ENCODE measurements at regions not wholly inside any gene's neighbourhood (a gene's known extent, or its start where the extent isn't known, plus 50 kb on each side); places are given as distances from the start of the nearest gene placed in this dataset.

DNA sequence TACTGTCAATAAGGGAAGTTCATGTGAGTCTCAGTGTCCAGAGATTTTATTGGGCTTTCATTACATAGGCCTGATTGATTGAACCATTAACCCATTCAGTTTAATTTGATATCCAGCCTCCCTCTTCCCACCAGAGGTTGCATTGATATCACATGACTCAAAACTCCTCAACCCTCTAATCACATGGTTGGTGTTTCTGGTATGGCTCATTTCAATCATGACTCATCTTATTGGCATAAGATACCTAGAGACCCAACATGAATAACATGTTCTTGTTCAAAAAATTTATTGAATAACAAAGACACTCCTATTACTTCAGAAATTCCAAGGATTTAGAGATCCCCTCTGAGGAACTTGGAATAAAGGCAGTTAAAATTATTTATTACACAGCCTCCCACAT lies 982.2 kb downstream of the TLE1 start:
- TF ChIP-seq CTCF (IDR thresholded peaks at IDR 0.05; ENCODE audit: low read length): no peak
- no peak for TF ChIP-seq EZH2phosphoT487 (IDR thresholded peaks at IDR 0.05; ENCODE audit: low read length)
- no peak for TF ChIP-seq EZH2 (optimal IDR thresholded peaks at IDR 0.05; ENCODE audit: low read depth, low read length)
